ENCODE measurements at regions not wholly inside any gene's neighbourhood (a gene's known extent, or its start where the extent isn't known, plus 50 kb on each side); places are given as distances from the start of the nearest gene placed in this dataset.

- TF ChIP-seq POLR2A (IDR thresholded peaks at IDR 0.05) (no peak), CTCF (IDR thresholded peaks at IDR 0.05) (no peak), EP300 (IDR thresholded peaks at IDR 0.05) (no peak)
Observed at GRCh38 chr21:16625491-16625890, 887.4 kb upstream of the CXADR start.
